GM19463 (cell line): ENCODE measurements at regions not wholly inside any gene's neighbourhood (a gene's known extent, or its start where the extent isn't known, plus 50 kb on each side); places are given as distances from the start of the nearest gene placed in this dataset.

Experiments used
- ATAC-seq: cut with Tn5 transposase; IDR thresholded peaks from one replicate; pipeline ENCODE4 v1.9.1; 2021; ENCODE audit warnings: mild to moderate bottlenecking, moderate library complexity; ENCODE audit not compliant: unreplicated experiment

DNA sequence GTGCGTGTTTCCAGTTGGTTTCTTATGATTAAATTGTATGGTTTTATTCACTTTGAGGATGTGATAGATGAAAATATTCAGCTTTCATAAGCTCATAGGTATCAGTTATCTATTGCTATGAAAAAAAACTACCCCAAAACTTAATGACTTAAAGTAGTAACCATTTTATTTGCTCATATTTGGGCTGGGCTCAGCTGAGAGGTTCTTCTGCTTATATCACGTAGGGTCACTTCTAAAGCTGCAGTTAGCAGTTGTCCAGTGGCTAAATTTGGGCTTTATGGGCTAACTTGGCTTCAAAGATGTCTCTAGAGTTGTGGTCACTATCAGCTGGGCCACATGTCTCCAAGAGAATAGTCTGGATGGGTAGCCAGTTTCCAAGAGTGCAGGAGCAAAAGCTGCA, 206.4 kb upstream of the LYPLAL1 start:
- no peak for ATAC-seq

DNA sequence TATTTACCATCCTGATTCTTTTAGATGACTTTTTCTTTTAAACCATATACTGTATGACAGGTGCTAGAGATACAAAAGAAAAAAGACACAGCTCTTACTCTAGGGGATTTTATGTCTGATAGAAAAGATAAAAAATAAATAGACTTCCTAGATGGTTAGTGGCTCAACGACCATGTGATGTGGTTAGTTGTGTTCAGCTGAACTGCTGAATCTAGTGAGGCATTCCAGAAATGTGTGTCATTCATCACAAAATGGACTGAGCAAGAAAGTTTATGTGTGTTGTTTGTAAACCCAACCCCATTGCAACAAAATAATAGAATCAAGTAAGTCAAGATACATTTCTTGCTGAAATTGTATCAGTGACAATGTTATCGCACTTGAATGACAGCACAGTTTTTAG, 205.8 kb upstream of the LYPLAL1 start:
- no peak for ATAC-seq

DNA sequence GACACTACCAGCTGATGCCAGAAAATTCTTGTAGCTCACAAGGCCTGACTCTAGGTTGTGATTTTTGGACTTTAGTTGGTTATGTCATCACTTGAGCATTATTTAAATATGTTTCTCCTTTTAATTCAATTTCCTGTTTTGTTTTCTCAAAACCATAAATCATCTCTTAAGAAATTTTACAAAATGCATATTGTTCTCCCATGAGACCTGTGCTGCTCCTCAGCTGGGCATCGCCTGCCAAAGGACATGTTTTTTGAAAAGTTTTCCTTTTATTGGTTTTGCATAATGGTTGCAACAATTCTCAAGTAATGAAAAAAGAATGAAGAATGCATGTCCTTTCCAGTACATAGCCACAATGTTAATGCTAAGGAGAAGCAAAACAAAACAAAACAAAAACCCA, 204.7 kb upstream of the LYPLAL1 start:
- ATAC-seq: no peak

DNA sequence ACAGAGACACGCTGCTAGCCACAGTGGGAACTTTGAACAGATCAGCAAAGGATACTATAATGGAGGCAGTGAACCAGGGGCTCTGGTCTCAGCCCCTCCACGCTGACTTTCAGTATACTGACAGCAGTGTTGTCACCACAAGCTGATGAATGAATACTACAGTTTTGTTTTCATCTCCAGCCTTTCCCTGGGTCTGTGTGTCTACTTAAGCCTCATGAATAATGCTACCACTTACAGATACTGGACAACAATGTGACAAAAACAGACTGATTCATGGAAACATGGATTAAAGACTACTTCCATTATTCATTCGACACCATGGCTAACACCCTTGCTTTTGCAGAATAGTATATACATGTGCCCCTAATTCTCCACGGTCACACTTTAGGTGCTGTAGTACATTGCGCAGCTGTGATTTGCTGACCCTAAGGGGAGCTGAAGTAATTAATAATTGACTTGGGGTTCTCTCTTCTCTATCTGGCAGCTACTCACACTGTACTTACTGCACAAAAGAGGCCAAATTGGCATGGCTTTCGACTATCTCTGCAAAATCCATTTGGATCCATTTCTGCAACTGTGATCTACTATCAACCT, 203.2 kb upstream of the LYPLAL1 start:
- no peak for ATAC-seq

DNA sequence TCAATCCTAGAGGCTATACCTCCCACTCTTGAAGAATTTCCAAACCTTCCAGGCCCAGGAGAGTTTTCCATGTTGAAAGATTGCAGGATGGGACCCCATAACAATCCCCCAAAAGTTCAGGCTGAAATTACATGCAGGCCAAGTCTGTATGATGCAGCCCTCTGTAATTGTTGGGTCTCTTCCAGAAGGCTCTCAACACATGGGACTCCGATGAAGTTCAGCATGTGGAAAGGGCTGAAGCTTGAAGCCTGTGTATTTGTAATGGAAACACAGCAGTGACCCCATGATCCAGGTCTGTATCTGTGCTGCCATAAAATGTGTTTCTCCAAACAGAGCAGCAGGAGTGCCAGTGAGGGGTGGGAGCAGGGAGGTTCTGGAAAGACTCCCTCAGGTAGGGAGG, 202.5 kb upstream of the LYPLAL1 start:
- ATAC-seq: no peak

DNA sequence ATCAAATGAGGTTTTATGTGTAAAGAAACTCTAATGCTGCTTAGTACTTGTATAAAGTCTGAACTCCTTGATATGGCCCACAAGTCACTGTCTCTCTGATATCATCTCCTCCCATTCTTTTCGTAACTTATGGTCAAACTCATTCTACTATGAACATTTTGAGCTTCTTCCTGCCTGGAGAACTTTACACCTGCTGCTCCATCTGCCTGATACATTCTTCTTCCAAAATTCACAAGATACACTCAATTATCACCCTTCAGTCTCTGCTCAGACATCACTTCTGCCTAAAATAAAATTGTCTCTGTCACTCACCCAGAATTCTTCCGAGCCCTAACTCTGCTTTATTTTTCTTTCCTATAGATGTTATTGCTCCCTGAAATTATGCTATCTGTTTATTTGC, 192.8 kb upstream of the LYPLAL1 start:
- ATAC-seq: no peak

DNA sequence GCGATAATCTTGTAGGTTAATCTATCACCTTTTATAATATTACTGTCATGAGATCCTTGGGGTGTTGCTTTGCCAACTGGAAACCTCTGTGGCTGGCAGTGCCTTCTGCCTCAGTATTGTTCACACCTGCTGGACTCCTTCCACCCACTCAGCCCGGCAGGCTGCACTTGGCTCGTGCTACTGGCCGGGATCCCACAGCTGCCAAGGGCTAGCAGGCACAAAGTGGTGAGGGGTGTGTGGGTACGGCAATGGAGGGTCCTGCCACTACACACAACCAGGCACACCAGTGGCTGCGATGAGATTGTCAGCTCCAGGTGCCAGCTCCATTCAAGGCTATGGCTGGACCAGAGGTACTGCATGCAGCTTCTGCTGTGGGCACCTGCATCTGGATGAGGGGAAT, 191.2 kb upstream of the LYPLAL1 start:
- no peak for ATAC-seq

DNA sequence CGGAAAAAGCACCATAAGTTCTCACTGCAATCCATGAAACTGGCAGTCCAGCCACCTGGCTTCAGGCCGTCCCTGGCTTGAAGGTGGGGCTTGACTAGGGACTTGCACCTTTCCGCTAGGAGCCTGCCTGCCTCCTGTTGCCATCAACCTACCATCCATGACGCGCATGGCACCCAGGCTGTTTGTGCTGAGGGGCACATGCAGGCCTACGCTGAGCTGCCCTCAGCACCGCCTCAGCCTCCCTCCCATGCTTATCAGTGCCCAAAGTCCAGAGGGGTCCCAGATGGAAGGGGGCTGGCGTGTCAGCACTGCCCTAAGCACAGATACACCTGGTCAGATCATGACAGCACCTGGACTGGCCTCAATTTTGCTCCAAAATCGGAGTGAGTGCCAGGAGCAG, 190.2 kb upstream of the LYPLAL1 start:
- ATAC-seq: no peak

DNA sequence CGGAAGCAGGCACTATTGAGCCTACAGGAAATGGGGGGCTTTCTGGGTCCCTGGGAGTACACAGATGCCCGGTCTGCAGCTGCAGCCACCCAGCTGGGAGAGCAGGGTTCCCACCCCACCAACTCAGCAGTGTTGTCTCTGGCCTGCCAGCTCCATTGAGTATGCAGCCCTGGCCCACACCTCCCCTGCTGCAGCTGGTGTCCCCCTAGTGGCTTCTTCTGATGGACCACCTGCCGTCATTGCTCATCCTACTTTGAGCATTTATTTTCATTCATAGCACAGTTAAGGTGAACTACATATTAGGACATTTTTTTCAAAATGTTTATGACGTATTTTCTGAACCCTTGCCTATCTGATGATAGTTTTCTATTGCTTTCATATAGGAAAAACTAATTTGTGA, 189.8 kb upstream of the LYPLAL1 start:
- no peak for ATAC-seq

DNA sequence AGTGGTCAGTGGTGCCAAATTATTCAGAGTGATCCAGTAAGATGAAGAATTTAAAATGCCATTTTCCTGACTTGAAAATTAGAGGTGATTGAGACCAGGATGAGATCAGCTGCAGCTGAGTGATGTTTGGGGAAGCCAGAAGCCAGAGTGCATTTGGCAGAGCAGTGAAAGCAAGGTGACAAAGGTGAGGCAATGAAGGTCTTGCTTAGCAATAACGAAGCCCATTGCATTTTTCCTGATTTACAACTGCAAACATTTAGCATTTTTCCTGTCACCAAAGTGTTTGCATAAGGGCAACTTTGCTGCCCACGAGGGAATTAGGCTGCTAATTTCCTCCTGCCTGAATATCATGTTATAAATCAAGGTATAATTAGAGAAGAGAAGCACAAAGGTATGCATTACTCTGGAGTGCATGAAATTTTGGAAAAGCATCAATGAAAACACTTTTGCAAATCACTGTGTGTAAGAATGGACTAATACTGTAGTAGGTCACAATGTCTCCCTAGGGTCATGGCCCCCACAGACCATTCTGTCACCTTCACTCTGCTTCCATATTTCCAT, 188.2 kb upstream of the LYPLAL1 start:
- no peak for ATAC-seq

DNA sequence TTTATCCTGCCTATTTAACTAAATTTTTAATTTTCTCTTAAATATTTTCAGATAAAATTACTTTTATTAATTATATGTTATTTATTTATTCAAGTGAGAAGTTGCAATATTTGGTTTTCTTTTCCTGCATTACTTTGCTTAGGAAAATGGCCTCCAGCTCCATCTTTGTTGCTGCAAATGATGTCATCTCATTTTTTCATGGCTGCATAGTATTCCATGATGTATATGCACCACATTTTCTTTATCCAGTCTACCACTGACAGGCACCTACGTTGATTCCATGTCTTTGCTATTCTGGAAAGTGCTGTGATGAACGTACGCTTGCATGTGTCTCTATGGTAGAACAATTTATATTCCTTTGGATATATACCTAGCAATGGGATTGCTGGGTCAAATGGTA, 186.9 kb upstream of the LYPLAL1 start:
- ATAC-seq: no peak

DNA sequence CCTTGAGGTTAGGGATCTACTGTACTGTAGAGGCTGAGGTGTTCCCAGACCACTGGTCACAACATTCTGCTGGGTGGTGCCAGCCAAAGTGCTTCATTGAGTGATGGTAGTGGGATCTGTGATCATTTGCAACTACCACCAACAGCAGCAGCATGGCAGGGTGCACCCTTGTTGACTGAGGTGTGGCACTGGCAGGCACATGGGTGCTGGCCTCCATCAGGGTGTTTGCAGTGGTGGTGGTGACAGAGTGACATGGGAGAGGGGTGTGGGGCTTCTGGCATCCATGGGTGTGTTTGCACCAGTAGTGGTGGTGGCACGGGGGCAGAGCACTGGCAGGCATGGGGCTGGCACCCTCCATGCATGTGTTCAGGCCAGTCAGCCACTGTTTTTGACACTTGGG, 183.7 kb upstream of the LYPLAL1 start:
- ATAC-seq: no peak

DNA sequence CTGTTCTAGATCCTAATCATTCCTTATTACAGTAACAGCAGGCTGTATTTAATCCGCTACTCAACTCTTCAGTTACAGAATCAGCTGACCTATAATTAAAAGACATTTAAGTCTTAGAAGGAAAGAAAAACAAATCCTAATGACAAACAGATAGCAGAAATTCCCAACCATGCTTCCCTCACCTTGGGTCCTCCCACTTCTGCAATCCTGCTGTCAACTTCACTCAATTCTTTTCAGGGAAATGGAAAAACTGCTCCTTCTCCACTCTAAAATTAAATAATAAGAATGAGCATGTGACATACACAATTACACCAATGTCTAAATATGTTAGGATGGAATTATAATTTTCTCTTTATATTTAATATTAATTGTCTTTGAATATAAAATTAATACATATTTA, 182.6 kb upstream of the LYPLAL1 start:
- no peak for ATAC-seq

DNA sequence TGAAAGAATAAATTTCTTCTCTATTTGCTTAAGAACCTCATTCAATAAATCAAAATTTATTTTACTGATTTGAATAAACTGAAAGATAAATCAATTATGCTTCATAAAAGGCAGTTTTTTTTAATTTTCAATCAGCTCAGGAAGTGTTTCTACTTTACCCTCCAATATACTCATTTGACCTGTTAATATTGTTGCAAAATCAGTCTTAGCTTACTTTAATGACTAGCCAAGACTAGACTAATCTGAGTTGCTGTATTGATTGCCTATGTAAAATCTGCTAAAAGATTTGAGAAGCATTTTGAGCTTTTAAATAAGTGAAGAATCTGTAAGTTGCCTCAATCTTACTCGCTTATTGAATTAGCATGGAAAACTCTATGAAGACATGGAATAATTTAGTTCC, 179.1 kb upstream of the LYPLAL1 start:
- no peak for ATAC-seq

DNA sequence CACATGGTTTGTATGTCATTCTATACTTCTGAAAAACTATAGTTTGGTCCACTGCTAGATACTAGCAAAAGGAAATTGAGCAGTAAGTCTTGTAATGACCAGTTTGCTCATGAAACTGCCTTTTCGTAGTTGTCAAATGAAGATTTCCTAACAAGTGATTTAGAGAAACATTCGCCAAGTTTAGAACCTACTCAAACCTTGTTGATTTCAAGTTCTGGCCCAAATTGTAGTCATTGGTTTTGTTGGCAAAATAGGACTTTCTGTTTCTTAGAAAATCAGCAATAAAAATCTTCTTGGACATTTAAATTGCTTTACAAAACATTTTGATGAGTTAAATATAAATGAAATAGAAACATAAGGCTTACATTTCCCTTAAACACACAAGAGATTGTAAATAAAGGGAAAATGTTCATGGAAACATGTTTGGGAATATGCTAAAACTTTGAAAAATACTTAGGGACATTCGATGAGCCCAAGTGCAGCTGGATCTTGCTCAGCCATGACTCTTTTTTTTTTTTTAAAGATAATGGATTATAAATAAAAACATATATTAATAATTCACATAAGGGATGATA, 178.5 kb upstream of the LYPLAL1 start:
- ATAC-seq: no peak

DNA sequence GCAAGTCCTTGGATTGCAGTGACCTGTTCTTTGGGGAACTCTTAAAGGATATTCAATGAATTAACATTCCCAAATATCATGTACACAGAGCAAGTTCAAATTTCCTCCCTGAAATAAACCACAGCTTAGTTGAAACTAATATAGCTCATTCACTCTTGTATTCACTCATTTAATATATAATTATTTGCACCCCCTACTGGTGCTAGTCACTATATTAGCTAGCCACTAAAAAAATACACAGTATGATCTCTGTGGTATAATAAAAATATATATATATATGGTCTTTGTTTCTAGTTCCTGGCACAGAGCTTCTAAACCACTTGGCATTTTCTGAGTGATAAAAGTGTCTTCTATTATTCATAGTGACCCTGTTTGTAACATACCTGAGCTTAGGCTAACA, 177.3 kb upstream of the LYPLAL1 start:
- ATAC-seq: no peak

DNA sequence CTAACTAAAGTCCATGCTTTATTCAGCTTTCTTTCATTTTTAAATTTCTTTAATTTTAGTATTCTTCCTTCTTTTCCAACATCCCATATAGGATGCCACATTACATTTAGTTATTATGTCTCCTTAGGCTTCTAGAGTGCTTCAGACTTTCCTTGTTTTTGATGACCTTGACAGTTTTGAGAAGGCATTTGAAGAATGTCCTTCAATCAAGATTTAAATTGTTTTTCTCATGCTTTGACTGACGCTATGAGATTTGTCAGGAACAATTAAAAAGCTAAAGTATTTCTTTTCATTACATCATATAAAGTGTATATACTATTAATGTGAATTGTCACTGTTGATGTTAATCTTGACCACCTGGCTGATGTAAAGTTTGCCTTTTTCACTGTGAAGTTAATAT, 173.7 kb upstream of the LYPLAL1 start:
- ATAC-seq: no peak

DNA sequence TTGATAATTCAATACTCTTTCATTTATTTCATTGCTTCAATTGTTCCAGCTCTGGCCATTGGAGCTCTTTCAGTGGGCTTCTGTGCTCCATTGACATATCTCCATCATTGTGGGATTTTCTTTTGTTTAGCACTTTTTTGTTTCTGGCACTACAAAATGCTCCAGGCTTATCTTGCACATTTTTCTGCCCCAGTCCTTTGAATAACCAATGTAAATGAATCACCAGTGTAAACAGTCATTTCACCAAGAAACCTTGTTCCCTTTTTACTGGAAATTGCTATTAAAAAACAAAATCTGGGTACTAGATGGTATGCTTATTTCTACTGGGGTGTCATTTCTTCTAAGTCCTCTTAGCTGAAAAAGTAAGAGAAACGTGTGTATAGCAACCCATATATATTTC, 173.0 kb upstream of the LYPLAL1 start:
- no peak for ATAC-seq

DNA sequence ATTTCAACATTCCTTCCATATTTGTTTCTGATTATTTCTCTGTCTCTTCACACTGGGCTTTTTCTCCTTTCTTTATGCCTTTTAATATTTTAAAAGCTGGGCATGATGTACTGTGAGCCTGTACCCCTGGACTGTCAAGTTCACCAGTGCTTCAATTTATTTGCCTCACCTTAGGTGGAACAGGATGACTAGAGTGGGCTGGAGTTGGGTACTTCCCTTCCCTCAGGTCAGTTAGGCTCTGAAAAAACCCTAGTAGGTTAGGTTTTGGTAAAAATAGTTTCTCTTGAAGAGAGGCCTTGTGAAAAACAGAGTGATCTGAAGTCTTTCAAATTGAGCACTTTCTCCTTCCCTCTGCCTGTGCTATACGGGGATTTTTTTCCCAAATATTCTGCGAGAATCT, 163.0 kb upstream of the LYPLAL1 start:
- peak; percentile 78 for ATAC-seq

DNA sequence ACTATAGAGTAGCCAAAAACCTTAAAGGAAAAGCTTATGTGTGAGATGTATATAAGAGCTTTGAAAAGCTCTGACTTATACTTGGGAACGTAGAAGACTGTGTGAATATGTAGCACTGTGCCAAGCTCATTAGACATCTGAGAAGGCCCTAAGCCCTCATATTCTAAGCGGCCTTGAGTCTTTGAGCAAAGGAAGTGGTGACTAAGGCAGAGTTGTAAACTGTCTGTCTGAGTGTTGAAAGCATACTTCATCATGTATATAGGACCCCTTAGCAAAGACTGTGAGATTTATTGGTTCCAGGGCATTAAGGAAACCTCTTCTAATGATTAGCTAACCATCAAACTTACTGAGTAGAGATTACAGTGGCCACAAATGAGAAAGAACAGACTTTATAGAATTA, 153.3 kb upstream of the LYPLAL1 start:
- no peak for ATAC-seq

DNA sequence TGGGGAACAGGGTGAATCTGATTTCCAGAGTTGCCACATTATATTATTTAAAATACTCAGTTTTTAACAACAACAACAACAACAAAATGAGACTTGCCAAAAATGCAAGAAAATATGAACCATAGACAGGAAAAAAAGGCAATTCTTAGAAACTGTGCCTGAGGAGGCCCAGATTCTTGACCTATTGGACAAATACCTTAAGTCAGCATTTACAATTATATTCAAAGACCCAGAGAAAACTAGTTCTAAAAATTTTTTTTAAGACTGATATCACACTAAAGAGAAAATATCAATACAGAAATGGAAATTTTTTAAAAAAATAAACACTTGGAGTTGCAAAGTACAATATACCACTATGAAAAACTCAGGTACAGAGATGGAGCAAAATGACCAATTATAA, 152.8 kb upstream of the LYPLAL1 start:
- no peak for ATAC-seq

DNA sequence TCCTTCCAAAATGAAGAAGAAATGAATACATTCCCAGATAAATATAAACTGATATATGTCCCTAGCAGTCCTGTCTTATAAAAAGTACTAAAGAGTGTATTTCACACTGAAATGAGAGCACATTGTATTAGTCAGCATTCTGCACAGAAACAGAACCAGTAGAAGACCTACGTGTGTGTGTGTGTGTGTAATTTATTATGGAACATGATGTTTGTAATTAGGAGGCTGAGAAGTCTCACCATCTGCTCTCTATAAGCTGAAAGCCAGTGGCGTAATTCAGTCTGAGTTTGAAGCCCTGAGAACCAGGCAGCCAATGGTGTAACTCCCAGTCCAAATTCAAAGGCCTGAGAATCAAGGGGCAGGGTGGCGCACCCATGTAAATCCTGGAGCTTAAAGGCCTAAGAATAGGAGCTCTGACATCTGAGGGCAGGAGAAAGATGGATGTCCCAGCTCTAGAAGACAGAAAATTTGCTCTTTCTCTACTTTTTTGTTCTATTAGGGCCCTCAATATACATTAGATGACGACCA, 146.5 kb upstream of the LYPLAL1 start:
- ATAC-seq: no peak

DNA sequence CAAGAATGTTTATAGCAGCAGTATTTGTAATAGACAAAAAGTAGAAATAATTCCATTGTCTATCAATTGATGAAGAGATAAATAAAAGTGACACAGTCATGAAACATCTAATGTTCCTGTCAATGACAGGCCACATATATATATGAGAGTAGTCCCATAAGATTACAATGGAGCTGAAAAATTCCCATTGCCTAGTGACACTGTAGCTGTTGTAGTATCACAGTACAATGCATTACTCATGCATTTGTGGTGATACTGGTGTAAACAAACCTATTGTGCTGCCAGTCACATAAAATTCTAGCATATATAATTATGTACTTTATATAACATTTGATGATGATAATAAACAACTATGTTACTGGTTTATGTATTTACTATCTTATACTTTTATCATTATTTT, 141.9 kb upstream of the LYPLAL1 start:
- no peak for ATAC-seq
